GM23338 (cell line): ENCODE measurements at regions not wholly inside any gene's neighbourhood (a gene's known extent, or its start where the extent isn't known, plus 50 kb on each side); places are given as distances from the start of the nearest gene placed in this dataset.
A peak's percentile ranks its signal among the peaks of the same experiment; 100 is the strongest.
"Not testable (repeated sequence)": the region's sequence is repeated elsewhere in the genome, so short reads cannot be mapped to it uniquely, and the experiment has no call there.

ENCODE experiments used
- ATAC-seq: fragments of 200-7000 bp; cut with Tn5 transposase; 3 replicates; pipeline ENCODE4 v1.9.1; 2020
- DNase-seq: peaks from one replicate; pipeline ENCODE4 v3.0.0-alpha.2; 2015; ENCODE audit warnings: low spot score
- H2AFZ ChIP-seq: fragments of 200-600 bp; sonication (generic); 2 replicates; pipeline ENCODE4 v1.8.0; 2016; ENCODE audit warnings: antibody characterized with exemption, mild to moderate bottlenecking, moderate library complexity
- H3F3A ChIP-seq: fragments of 200-600 bp; sonication (generic); replicated peaks from 2 replicates; pipeline ENCODE4 v1.8.0; 2017; ENCODE audit warnings: antibody characterized with exemption, mixed run types, low read depth
- H3K27ac ChIP-seq: fragments of 200-600 bp; sonication (generic); 2 replicates; pipeline ENCODE4 v1.6.1; 2016; ENCODE audit warnings: low read depth
- H3K27me3 ChIP-seq: fragments of 200-600 bp; sonication (generic); 2 replicates; pipeline ENCODE4 v1.8.0; 2016; ENCODE audit warnings: mild to moderate bottlenecking, mixed run types, moderate library complexity; ENCODE audit not compliant: insufficient read depth
- H3K36me3 ChIP-seq: fragments of 200-600 bp; sonication (generic); 2 replicates; pipeline ENCODE4 v1.8.0; 2016; ENCODE audit warnings: mild to moderate bottlenecking; ENCODE audit not compliant: insufficient read depth
- H3K4me1 ChIP-seq: fragments of 200-600 bp; sonication (generic); 2 replicates; pipeline ENCODE4 v1.8.0; 2016; ENCODE audit warnings: mild to moderate bottlenecking, moderate library complexity; ENCODE audit not compliant: insufficient read depth
- H3K4me2 ChIP-seq: fragments of 200-600 bp; sonication (generic); 2 replicates; pipeline ENCODE4 v1.7.1; 2017; ENCODE audit warnings: mixed run types
- H3K4me3 ChIP-seq: fragments of 200-600 bp; sonication (generic); 2 replicates; pipeline ENCODE4 v1.6.1; 2016; ENCODE audit warnings: mixed run types
- H3K79me2 ChIP-seq: fragments of 200-600 bp; sonication (generic); replicated peaks from 2 replicates; pipeline ENCODE4 v1.8.0; 2017; ENCODE audit warnings: mild to moderate bottlenecking; ENCODE audit not compliant: insufficient read depth
- H3K9me2 ChIP-seq: fragments of 200-600 bp; sonication (generic); 2 replicates; pipeline ENCODE4 v1.8.0; 2017; ENCODE audit not compliant: insufficient read depth
- H4K20me1 ChIP-seq: fragments of 200-600 bp; sonication (generic); replicated peaks from 2 replicates; pipeline ENCODE4 v1.8.0; 2017; ENCODE audit warnings: mild to moderate bottlenecking; ENCODE audit not compliant: insufficient read depth
- H3K27ac Mint-ChIP-seq: 2 replicates; pipeline ENCODE4 v1.8.0; 2020; ENCODE audit warnings: inconsistent platforms, mild to moderate bottlenecking, moderate library complexity, mixed read lengths
- H3K27me3 Mint-ChIP-seq: 3 replicates; pipeline ENCODE4 v1.8.0; 2022; ENCODE audit warnings: low read depth, mild to moderate bottlenecking, moderate library complexity, mixed read lengths, inconsistent platforms; ENCODE audit not compliant: insufficient read depth, poor library complexity
- H3K36me3 Mint-ChIP-seq: 3 replicates; pipeline ENCODE4 v1.8.0; 2021; ENCODE audit warnings: low read depth, mild to moderate bottlenecking, inconsistent platforms, moderate library complexity, mixed read lengths
- H3K4me1 Mint-ChIP-seq: 3 replicates; pipeline ENCODE4 v1.8.0; 2020; ENCODE audit warnings: mild to moderate bottlenecking, inconsistent platforms, mixed read lengths
- H3K4me3 Mint-ChIP-seq: 3 replicates; pipeline ENCODE4 v1.8.0; 2021; ENCODE audit warnings: moderate library complexity, mild to moderate bottlenecking, inconsistent platforms, mixed read lengths
- H3K9me3 Mint-ChIP-seq: 3 replicates; pipeline ENCODE4 v1.8.0; 2020; ENCODE audit warnings: moderate library complexity, mild to moderate bottlenecking, inconsistent platforms, mixed read lengths
- CTCF ChIP-seq, 2 experiments: fragments of 200-600 bp in 1 of 2; sonication (generic) in 1 of 2; conservative IDR thresholded peaks; 2 replicates each; pipeline versions ENCODE4 v1.5.1 to v1.6.1; 2016 to 2017; ENCODE audit warnings: antibody characterized with exemption in 2 of 2, low read depth in 2 of 2, mild to moderate bottlenecking in 2 of 2, moderate library complexity in 1 of 2
- JUNB ChIP-seq: IDR thresholded peaks from one replicate; pipeline ENCODE4 v1.6.1; 2016; ENCODE audit warnings: antibody characterized with exemption; ENCODE audit not compliant: unreplicated experiment
- POLR2AphosphoS5 ChIP-seq: IDR thresholded peaks from 2 replicates; pipeline ENCODE4 v1.6.1; 2016; ENCODE audit warnings: antibody characterized with exemption, low read depth
- ZNF114 ChIP-seq: fragments of 250-450 bp; sonication (Bioruptor Pico); IDR thresholded peaks from 2 replicates; pipeline ENCODE4 v1.5.0; 2020; ENCODE audit warnings: mild to moderate bottlenecking, moderate library complexity

- Histone ChIP-seq H3K27me3 (no peaks in the 10 kb centered on the region), H4K20me1 (no peaks in the 10 kb centered on the region)
Observed at GRCh38 chr2:113357071-113357470, 78.3 kb upstream of the PAX8 start.

GRCh38 chr2:113356284-113356683 lies 77.6 kb upstream of the PAX8 start:
- H3K36me3 Mint-ChIP-seq, H4K20me1 ChIP-seq, H3K27ac Mint-ChIP-seq, H3F3A ChIP-seq, H2AFZ ChIP-seq, H3K27me3 ChIP-seq, H3K4me3 ChIP-seq, H3K4me2 ChIP-seq, H3K4me1 Mint-ChIP-seq, H3K9me2 ChIP-seq, H3K4me1 ChIP-seq, DNase-seq, H3K27me3 Mint-ChIP-seq, H3K36me3 ChIP-seq, H3K27ac ChIP-seq, H3K4me3 Mint-ChIP-seq, H3K9me3 Mint-ChIP-seq, H3K79me2 ChIP-seq: not testable (repeated sequence)
- peak; percentile 29; the same call in 2 of the 3 replicates for ATAC-seq

More at GRCh38 chr2:113357071-113357470, 78.3 kb upstream of the PAX8 start:
- Histone ChIP-seq H3K4me3 (no peak overlapping the region), H2AFZ (no peak overlapping the region), H3K4me2 (no peak overlapping the region), H3K9me2 (no peaks in the 10 kb centered on the region), H3F3A (no peaks in the 10 kb centered on the region), H3K27ac (no peak overlapping the region), H3K36me3 (no peaks in the 10 kb centered on the region), H3K79me2 (no peaks in the 10 kb centered on the region), H3K4me1 (no peaks in the 10 kb centered on the region)
- Mint-ChIP-seq H3K36me3 (no peaks in the 10 kb centered on the region), H3K27ac (no peak overlapping the region), H3K9me3 (no peaks in the 10 kb centered on the region), H3K4me1 (peaks cover 7% of the 10 kb centered on the region), H3K4me3 (no peak overlapping the region), H3K27me3 (no peaks in the 10 kb centered on the region)
- DNase-seq (no peak), ATAC-seq (no peak)
- TF ChIP-seq POLR2AphosphoS5 = no peak
- no peak for TF ChIP-seq ZNF114
- TF ChIP-seq CTCF (conservative IDR thresholded peaks at IDR 0.05; ENCODE audit: low read depth in 2 of 2) = no peak
- no peak for TF ChIP-seq JUNB

- H3K4me3 Mint-ChIP-seq, H3K27ac ChIP-seq, H4K20me1 ChIP-seq, H2AFZ ChIP-seq, H3K27me3 ChIP-seq, DNase-seq, H3K27me3 Mint-ChIP-seq, H3K36me3 Mint-ChIP-seq, H3K4me1 Mint-ChIP-seq, H3K9me2 ChIP-seq, H3K9me3 Mint-ChIP-seq, H3K4me3 ChIP-seq, H3K79me2 ChIP-seq, H3K36me3 ChIP-seq, H3K4me2 ChIP-seq, H3K4me1 ChIP-seq, H3F3A ChIP-seq: not testable (repeated sequence)
- 0 out of 2 replicates have a peak overlapping the region, but pooled peaks have one; percentile 47 for H3K27ac Mint-ChIP-seq
- peak; percentile 38; the same call in 2 of the 3 replicates for ATAC-seq
Observed at GRCh38 chr2:113355339-113356015, 76.8 kb upstream of the PAX8 start.
